HG03432 (cell line): ENCODE measurements at regions not wholly inside any gene's neighbourhood (a gene's known extent, or its start where the extent isn't known, plus 50 kb on each side); places are given as distances from the start of the nearest gene placed in this dataset.
A peak's percentile ranks its signal among the peaks of the same experiment; 100 is the strongest.
"Not testable (repeated sequence)": the region's sequence is repeated elsewhere in the genome, so short reads cannot be mapped to it uniquely, and the experiment has no call there.

Experiments used
- ATAC-seq: cut with Tn5 transposase; IDR thresholded peaks from one replicate; pipeline ENCODE4 v1.9.1; 2021; ENCODE audit warnings: mild to moderate bottlenecking, moderate library complexity; ENCODE audit not compliant: unreplicated experiment

GRCh38 chr3:66836363-66837152, 161.5 kb upstream of the KBTBD8 start:
- ATAC-seq: no peak

GRCh38 chr3:66838704-66839103, 159.4 kb upstream of the KBTBD8 start:
- ATAC-seq: no peak

- no peak for ATAC-seq
Measured at GRCh38 chr3:66839508-66839907, 158.6 kb upstream of the KBTBD8 start.

- ATAC-seq: not testable (repeated sequence)
Measured at GRCh38 chr3:66842761-66843464, 155.2 kb upstream of the KBTBD8 start.

GRCh38 chr3:66851894-66852613, 146.1 kb upstream of the KBTBD8 start:
- no peak for ATAC-seq

GRCh38 chr3:66854601-66855151, 143.4 kb upstream of the KBTBD8 start:
- ATAC-seq: no peak

- peak; percentile 90 for ATAC-seq
Measured at GRCh38 chr3:66856533-66856932, 141.6 kb upstream of the KBTBD8 start.

- no peak for ATAC-seq
Measured at GRCh38 chr3:66858656-66859381, 139.3 kb upstream of the KBTBD8 start.

- no peak for ATAC-seq
Measured at GRCh38 chr3:66860771-66861170, 137.3 kb upstream of the KBTBD8 start.

GRCh38 chr3:66863205-66864111, 134.6 kb upstream of the KBTBD8 start:
- ATAC-seq: no peak

GRCh38 chr3:66884659-66885058, 113.4 kb upstream of the KBTBD8 start:
- no peak for ATAC-seq

- ATAC-seq: no peak
Measured at GRCh38 chr3:66885326-66886000, 112.6 kb upstream of the KBTBD8 start.

- ATAC-seq: no peak
Measured at GRCh38 chr3:66889750-66890494, 108.2 kb upstream of the KBTBD8 start.

GRCh38 chr3:66898155-66898554, 100.0 kb upstream of the KBTBD8 start:
- ATAC-seq: no peak

- ATAC-seq: no peak
Measured at GRCh38 chr3:66904336-66904735, 93.8 kb upstream of the KBTBD8 start.

- ATAC-seq: no peak
Measured at GRCh38 chr3:66904831-66905493, 93.1 kb upstream of the KBTBD8 start.

GRCh38 chr3:66907136-66907535, 91.0 kb upstream of the KBTBD8 start:
- no peak for ATAC-seq
